ENCODE measurements at regions not wholly inside any gene's neighbourhood (a gene's known extent, or its start where the extent isn't known, plus 50 kb on each side); places are given as distances from the start of the nearest gene placed in this dataset.

DNA sequence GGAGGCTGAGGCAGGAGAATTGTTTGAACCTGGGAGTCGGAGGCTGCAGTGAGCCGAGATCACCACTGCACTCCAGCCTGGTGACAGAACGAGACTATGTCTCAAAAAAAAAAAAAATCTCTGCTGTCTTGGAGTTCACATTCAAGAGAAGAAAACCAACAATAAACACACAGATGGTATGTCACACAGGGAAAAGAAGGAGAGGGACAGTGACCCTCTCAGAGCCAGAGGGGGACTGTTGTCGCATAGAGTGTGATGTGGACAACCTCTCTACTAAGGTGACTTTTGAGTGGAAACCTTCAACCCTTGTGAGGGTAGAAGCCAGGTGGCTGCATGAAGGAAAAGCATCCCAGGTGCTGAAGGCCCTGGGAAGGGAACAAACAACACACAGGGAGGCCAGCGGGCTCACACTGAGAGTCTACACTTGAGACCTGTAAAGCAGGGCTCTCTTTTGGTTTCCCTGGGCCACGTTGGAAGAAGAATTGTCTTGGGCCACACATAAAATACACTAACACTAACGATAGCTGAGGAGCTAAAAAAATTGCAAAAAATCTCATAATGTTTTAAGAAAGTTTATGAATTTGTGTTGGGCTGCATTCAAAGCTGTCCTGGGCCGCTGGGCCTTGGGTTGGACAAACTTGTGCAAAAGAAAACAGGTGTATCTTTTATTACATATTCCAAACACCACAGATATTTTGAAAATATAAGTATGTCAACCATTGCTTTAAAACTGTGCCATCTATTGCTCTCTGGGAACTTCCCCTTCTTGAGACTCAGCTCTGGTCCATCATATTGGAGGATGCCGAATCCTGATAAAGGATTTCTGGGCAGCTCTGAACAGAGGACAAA is 136.0 kb downstream of the DDX1 start:
- peaks cover 0 to 3% (median 0%) of the 10 kb centered on the region in 3 donors for H3K27me3 ChIP-seq (ENCODE audit: control insufficient read depth in 3 of 3, insufficient read depth in 3 of 3, low read length in 3 of 3)
- no peak overlapping the region for H3K27ac ChIP-seq (ENCODE audit: low read depth, low read length)
- H3K4me1 ChIP-seq (ENCODE audit: control insufficient read depth in 3 of 3, insufficient read depth in 3 of 3, low read length in 3 of 3): peaks cover 21 to 27% (median 25%) of the 10 kb centered on the region in 3 donors
- H3K9me3 ChIP-seq (ENCODE audit: control insufficient read depth in 3 of 3, low read length in 3 of 3): no peaks in the 10 kb centered on the region
- H3K9ac ChIP-seq (ENCODE audit: low read depth in 1 of 3, low read length in 3 of 3): no peak overlapping the region
- no peak overlapping the region for H3K4me3 ChIP-seq (ENCODE audit: low read length in 3 of 3)
- no peaks in the 10 kb centered on the region for H3K36me3 ChIP-seq (ENCODE audit: control insufficient read depth in 3 of 3, insufficient read depth in 3 of 3, low read length in 3 of 3)

- Histone ChIP-seq H3K9ac (ENCODE audit: low read depth in 1 of 3, low read length in 3 of 3) (no peak overlapping the region), H3K4me1 (ENCODE audit: control insufficient read depth in 3 of 3, insufficient read depth in 3 of 3, low read length in 3 of 3) (peaks cover 24 to 27% (median 25%) of the 10 kb centered on the region in 3 donors), H3K27me3 (ENCODE audit: control insufficient read depth in 3 of 3, insufficient read depth in 3 of 3, low read length in 3 of 3) (peaks cover 0 to 3% (median 0%) of the 10 kb centered on the region in 3 donors), H3K36me3 (ENCODE audit: control insufficient read depth in 3 of 3, insufficient read depth in 3 of 3, low read length in 3 of 3) (no peaks in the 10 kb centered on the region), H3K27ac (ENCODE audit: low read depth, low read length) (no peak overlapping the region), H3K9me3 (ENCODE audit: control insufficient read depth in 3 of 3, low read length in 3 of 3) (no peaks in the 10 kb centered on the region), H3K4me3 (ENCODE audit: low read length in 3 of 3) (no peak overlapping the region)
These were observed 136.7 kb downstream of the DDX1 start for GRCh38 chr2:15728245-15728938.

DNA sequence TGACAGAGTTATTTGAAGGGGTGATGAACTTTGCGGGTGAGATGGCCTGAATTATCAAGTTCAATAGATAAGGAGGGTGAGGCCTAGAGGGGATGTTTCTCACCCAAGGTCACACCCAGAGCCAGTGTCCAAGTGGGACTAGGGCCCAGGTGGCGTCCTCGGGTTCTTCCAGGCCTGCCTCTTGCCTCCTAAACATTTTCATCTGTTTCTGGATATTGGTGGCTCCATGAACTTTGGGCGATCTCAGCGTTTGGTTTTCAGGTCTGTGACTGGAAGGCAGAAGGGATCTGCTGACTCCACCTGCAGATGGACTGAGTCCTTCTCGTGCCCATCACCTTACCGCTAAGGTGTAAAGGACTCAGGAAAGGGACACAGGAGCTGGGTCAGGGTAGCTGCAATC is 137.3 kb downstream of the DDX1 start:
- Histone ChIP-seq H3K36me3 (ENCODE audit: control insufficient read depth in 3 of 3, insufficient read depth in 3 of 3, low read length in 3 of 3) (no peaks in the 10 kb centered on the region), H3K4me1 (ENCODE audit: control insufficient read depth in 3 of 3, insufficient read depth in 3 of 3, low read length in 3 of 3) (peaks cover 28 to 29% (median 28%) of the 10 kb centered on the region in 3 donors), H3K9ac (ENCODE audit: low read depth in 1 of 3, low read length in 3 of 3) (no peak overlapping the region), H3K9me3 (ENCODE audit: control insufficient read depth in 3 of 3, low read length in 3 of 3) (no peaks in the 10 kb centered on the region), H3K27ac (ENCODE audit: low read depth, low read length) (no peak overlapping the region), H3K4me3 (ENCODE audit: low read length in 3 of 3) (peak overlapping the region in 1 of 3 donors; percentile 29), H3K27me3 (ENCODE audit: control insufficient read depth in 3 of 3, insufficient read depth in 3 of 3, low read length in 3 of 3) (peaks cover 0 to 3% (median 0%) of the 10 kb centered on the region in 3 donors)

- no peaks in the 10 kb centered on the region for H3K36me3 ChIP-seq (ENCODE audit: control insufficient read depth in 3 of 3, insufficient read depth in 3 of 3, low read length in 3 of 3)
- H3K4me3 ChIP-seq (ENCODE audit: low read length in 3 of 3): peak overlapping the region in 2 of 3 donors; percentile 16 to 41
- H3K27ac ChIP-seq (ENCODE audit: low read depth, low read length): peak overlapping the region; percentile 57
- no peaks in the 10 kb centered on the region for H3K9me3 ChIP-seq (ENCODE audit: control insufficient read depth in 3 of 3, low read length in 3 of 3)
- no peak overlapping the region for H3K9ac ChIP-seq (ENCODE audit: low read depth in 1 of 3, low read length in 3 of 3)
- H3K27me3 ChIP-seq (ENCODE audit: control insufficient read depth in 3 of 3, insufficient read depth in 3 of 3, low read length in 3 of 3): peaks cover 0 to 3% (median 0%) of the 10 kb centered on the region in 3 donors
- H3K4me1 ChIP-seq (ENCODE audit: control insufficient read depth in 3 of 3, insufficient read depth in 3 of 3, low read length in 3 of 3): peaks cover 34 to 38% (median 37%) of the 10 kb centered on the region in 3 donors
These were observed 138.3 kb downstream of the DDX1 start for GRCh38 chr2:15729709-15730544.

DNA sequence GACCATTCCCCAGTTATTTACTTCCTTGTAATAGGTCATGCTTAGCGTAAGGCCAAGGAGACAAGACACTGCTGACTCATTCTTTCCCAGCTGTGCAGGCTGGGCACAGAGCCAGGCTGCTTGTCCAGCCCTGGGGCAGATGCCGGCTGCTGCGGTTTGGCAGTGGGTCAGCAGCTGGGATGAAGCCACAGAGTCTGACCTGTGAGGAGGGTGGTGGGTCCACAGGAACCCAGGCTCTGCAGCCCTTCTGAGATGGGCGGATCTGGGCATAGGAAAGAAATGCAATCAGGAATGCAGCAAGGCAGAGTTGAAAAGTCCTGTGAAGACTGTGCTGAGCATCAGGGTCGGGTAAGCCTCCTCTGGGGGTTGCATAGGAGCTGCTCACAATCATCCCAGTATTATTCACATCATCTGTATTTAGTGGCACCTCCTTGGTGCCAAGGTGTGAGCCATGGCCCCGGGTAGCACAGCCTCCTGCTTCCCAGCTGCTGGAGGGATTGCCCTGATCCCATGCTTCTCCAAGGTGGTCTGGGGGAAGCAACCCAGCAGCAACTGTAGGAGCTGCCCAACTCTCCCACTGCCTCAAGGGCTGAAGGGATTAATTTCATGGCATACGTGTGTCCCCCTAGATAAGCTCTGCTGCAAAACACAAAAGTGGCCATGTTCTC is 139.0 kb downstream of the DDX1 start:
- Histone ChIP-seq H3K4me1 (ENCODE audit: control insufficient read depth in 3 of 3, insufficient read depth in 3 of 3, low read length in 3 of 3) (peaks cover 34 to 45% (median 37%) of the 10 kb centered on the region in 3 donors), H3K4me3 (ENCODE audit: low read length in 3 of 3) (peak overlapping the region; percentile 16 to 41 (median 38)), H3K36me3 (ENCODE audit: control insufficient read depth in 3 of 3, insufficient read depth in 3 of 3, low read length in 3 of 3) (no peaks in the 10 kb centered on the region), H3K9me3 (ENCODE audit: control insufficient read depth in 3 of 3, low read length in 3 of 3) (no peaks in the 10 kb centered on the region), H3K27ac (ENCODE audit: low read depth, low read length) (peak overlapping the region; percentile 57), H3K9ac (ENCODE audit: low read depth in 1 of 3, low read length in 3 of 3) (no peak overlapping the region), H3K27me3 (ENCODE audit: control insufficient read depth in 3 of 3, insufficient read depth in 3 of 3, low read length in 3 of 3) (no peaks in the 10 kb centered on the region)

GRCh38 chr2:15731213-15731888 is 139.7 kb downstream of the DDX1 start:
- H3K9me3 ChIP-seq (ENCODE audit: control insufficient read depth in 3 of 3, low read length in 3 of 3): no peaks in the 10 kb centered on the region
- no peaks in the 10 kb centered on the region for H3K27me3 ChIP-seq (ENCODE audit: control insufficient read depth in 3 of 3, insufficient read depth in 3 of 3, low read length in 3 of 3)
- peaks cover 34 to 47% (median 37%) of the 10 kb centered on the region in 3 donors for H3K4me1 ChIP-seq (ENCODE audit: control insufficient read depth in 3 of 3, insufficient read depth in 3 of 3, low read length in 3 of 3)
- no peak overlapping the region for H3K4me3 ChIP-seq (ENCODE audit: low read length in 3 of 3)
- H3K9ac ChIP-seq (ENCODE audit: low read depth in 1 of 3, low read length in 3 of 3): no peak overlapping the region
- no peaks in the 10 kb centered on the region for H3K36me3 ChIP-seq (ENCODE audit: control insufficient read depth in 3 of 3, insufficient read depth in 3 of 3, low read length in 3 of 3)
- no peak overlapping the region for H3K27ac ChIP-seq (ENCODE audit: low read depth, low read length)

GRCh38 chr2:15731889-15732271 is 140.2 kb downstream of the DDX1 start:
- Histone ChIP-seq H3K9me3 (ENCODE audit: control insufficient read depth in 3 of 3, low read length in 3 of 3) (no peaks in the 10 kb centered on the region), H3K36me3 (ENCODE audit: control insufficient read depth in 3 of 3, insufficient read depth in 3 of 3, low read length in 3 of 3) (no peaks in the 10 kb centered on the region), H3K9ac (ENCODE audit: low read depth in 1 of 3, low read length in 3 of 3) (no peak overlapping the region), H3K27ac (ENCODE audit: low read depth, low read length) (no peak overlapping the region), H3K4me1 (ENCODE audit: control insufficient read depth in 3 of 3, insufficient read depth in 3 of 3, low read length in 3 of 3) (peaks cover 34 to 47% (median 37%) of the 10 kb centered on the region in 3 donors), H3K27me3 (ENCODE audit: control insufficient read depth in 3 of 3, insufficient read depth in 3 of 3, low read length in 3 of 3) (no peaks in the 10 kb centered on the region), H3K4me3 (ENCODE audit: low read length in 3 of 3) (no peak overlapping the region)

DNA sequence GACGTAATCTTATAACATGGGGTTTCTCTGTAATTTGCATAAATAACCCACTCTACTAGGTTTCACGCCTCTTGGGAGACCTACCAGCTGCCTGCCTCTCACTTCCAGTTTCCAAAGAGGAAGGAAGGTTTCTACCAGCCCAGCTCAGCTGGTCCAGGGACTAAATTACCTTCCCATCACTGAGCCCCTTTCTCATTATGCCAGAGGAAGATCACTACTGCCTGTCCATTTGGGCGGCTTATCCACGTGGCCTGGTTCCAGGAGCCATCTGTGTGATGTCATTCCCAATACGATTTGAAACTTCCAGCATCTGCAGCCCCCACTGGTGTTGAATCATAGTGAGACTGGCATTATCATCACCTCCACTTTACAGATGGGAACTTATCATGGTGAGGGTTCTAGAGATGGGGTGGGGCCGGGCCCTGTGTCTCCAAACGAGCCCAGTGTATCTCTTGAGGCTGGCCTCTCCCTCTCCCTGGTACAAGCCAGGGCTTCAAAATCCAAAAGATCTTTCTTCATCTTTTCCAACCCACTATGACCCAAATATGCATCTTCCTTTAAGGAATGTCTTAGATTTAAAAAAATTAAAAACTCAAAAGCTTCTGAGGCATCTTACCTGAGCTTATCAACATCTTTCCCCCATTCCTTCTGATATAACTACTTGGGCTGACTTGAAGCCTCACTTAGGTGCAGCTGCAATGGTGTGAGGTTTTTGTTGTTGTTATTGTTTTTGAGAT is 140.8 kb downstream of the DDX1 start:
- H3K4me1 ChIP-seq (ENCODE audit: control insufficient read depth in 3 of 3, insufficient read depth in 3 of 3, low read length in 3 of 3): peaks cover 34 to 47% (median 37%) of the 10 kb centered on the region in 3 donors
- no peak overlapping the region for H3K4me3 ChIP-seq (ENCODE audit: low read length in 3 of 3)
- no peak overlapping the region for H3K27ac ChIP-seq (ENCODE audit: low read depth, low read length)
- no peaks in the 10 kb centered on the region for H3K27me3 ChIP-seq (ENCODE audit: control insufficient read depth in 3 of 3, insufficient read depth in 3 of 3, low read length in 3 of 3)
- no peaks in the 10 kb centered on the region for H3K9me3 ChIP-seq (ENCODE audit: control insufficient read depth in 3 of 3, low read length in 3 of 3)
- no peaks in the 10 kb centered on the region for H3K36me3 ChIP-seq (ENCODE audit: control insufficient read depth in 3 of 3, insufficient read depth in 3 of 3, low read length in 3 of 3)
- H3K9ac ChIP-seq (ENCODE audit: low read depth in 1 of 3, low read length in 3 of 3): no peak overlapping the region
